ENCODE measurements at regions not wholly inside any gene's neighbourhood (a gene's known extent, or its start where the extent isn't known, plus 50 kb on each side); places are given as distances from the start of the nearest gene placed in this dataset.
"Not testable (repeated sequence)": the region's sequence is repeated elsewhere in the genome, so short reads cannot be mapped to it uniquely, and the experiment has no call there.

- no peak for DNase-seq (ENCODE audit: low read depth in 2 of 2)
Measured at GRCh38 chr2:190150413-190150812, 87.9 kb upstream of the MSTN start.

GRCh38 chr2:190149908-190150307 is 87.4 kb upstream of the MSTN start:
- no peak for DNase-seq (ENCODE audit: low read depth in 2 of 2)

- no peak for DNase-seq (ENCODE audit: low read depth in 2 of 2)
Measured at GRCh38 chr2:190149200-190149599, 86.7 kb upstream of the MSTN start.

- DNase-seq (ENCODE audit: low read depth in 2 of 2), result not testable (repeated sequence)
Measured at GRCh38 chr2:190146109-190146508, 83.6 kb upstream of the MSTN start.

- DNase-seq (ENCODE audit: low read depth in 2 of 2), result not testable (repeated sequence)
Measured at GRCh38 chr2:190140474-190140873, 77.9 kb upstream of the MSTN start.

GRCh38 chr2:190139371-190139770 is 76.8 kb upstream of the MSTN start:
- no peak for DNase-seq (ENCODE audit: low read depth in 2 of 2)

GRCh38 chr2:190138032-190138431 is 75.5 kb upstream of the MSTN start:
- no peak for DNase-seq (ENCODE audit: low read depth in 2 of 2)

- DNase-seq (ENCODE audit: low read depth in 2 of 2), result no peak
Measured at GRCh38 chr2:190137561-190137960, 75.0 kb upstream of the MSTN start.

- DNase-seq (ENCODE audit: low read depth in 2 of 2), result no peak
Measured at GRCh38 chr2:190136825-190137224, 74.3 kb upstream of the MSTN start.

- DNase-seq (ENCODE audit: low read depth in 2 of 2), result no peak
Measured at GRCh38 chr2:190136259-190136658, 73.7 kb upstream of the MSTN start.

- no peak for DNase-seq (ENCODE audit: low read depth in 2 of 2)
Measured at GRCh38 chr2:190129421-190130199, 67.1 kb upstream of the MSTN start.

GRCh38 chr2:190127651-190128050 is 65.1 kb upstream of the MSTN start:
- no peak for DNase-seq (ENCODE audit: low read depth in 2 of 2)

GRCh38 chr2:190126798-190127197 is 64.3 kb upstream of the MSTN start:
- no peak for DNase-seq (ENCODE audit: low read depth in 2 of 2)

GRCh38 chr2:190123956-190124355 is 61.4 kb upstream of the MSTN start:
- no peak for DNase-seq (ENCODE audit: low read depth in 2 of 2)

GRCh38 chr2:190121971-190122370 is 59.4 kb upstream of the MSTN start:
- DNase-seq (ENCODE audit: low read depth in 2 of 2), result peak; percentile 16 to 59

- DNase-seq (ENCODE audit: low read depth in 2 of 2), result no peak
Measured at GRCh38 chr2:190121305-190121704, 58.8 kb upstream of the MSTN start.

- peak; percentile 5 to 7 for DNase-seq (ENCODE audit: low read depth in 2 of 2)
Measured at GRCh38 chr2:190119923-190120590, 57.5 kb upstream of the MSTN start.

- DNase-seq (ENCODE audit: low read depth in 2 of 2), result peak in 1 of 2 donors; percentile 11
Measured at GRCh38 chr2:190119257-190119656, 56.7 kb upstream of the MSTN start.

- no peak for DNase-seq (ENCODE audit: low read depth in 2 of 2)
Measured at GRCh38 chr2:190117305-190117704, 54.8 kb upstream of the MSTN start.

GRCh38 chr2:190113000-190113399 is 50.5 kb upstream of the MSTN start:
- DNase-seq (ENCODE audit: low read depth in 2 of 2), result no peak

All from lung microvascular endothelial cell (primary cell).